CD14-positive monocyte (primary cell): ENCODE measurements at regions not wholly inside any gene's neighbourhood (a gene's known extent, or its start where the extent isn't known, plus 50 kb on each side); places are given as distances from the start of the nearest gene placed in this dataset.

Experiments
- DNase-seq, 3 donors: peaks; one replicate each; pipeline ENCODE4 v3.0.0-alpha.2; 2011 to 2022
- H2AFZ ChIP-seq: 2 replicates; pipeline ENCODE4 v1.6.0; 2012; ENCODE audit warnings: mild to moderate bottlenecking, low read depth, low read length, inconsistent platforms; ENCODE audit not compliant: insufficient read depth, poor library complexity, severe bottlenecking
- H3K27ac ChIP-seq, 2 donors: 1 replicate in 1 of 2; 2 replicates in 1 of 2; pipeline ENCODE4 v1.5.1; 2012 to 2013; ENCODE audit warnings: low read length in 2 of 2, control low read depth in 1 of 2, inconsistent platforms in 1 of 2, low read depth in 1 of 2, mild to moderate bottlenecking in 1 of 2
- H3K27me3 ChIP-seq, 2 donors: one replicate each; pipeline versions ENCODE4 v1.6.0 to v1.6.1; 2011 to 2013; ENCODE audit warnings: low read length in 2 of 2; ENCODE audit not compliant: control insufficient read depth in 2 of 2, insufficient read depth in 2 of 2
- H3K36me3 ChIP-seq, 2 donors: replicated peaks in 1 of 2; 1 replicate in 1 of 2; 2 replicates in 1 of 2; pipeline versions ENCODE4 v1.5.1 to v1.6.1; 2012 to 2013; ENCODE audit warnings: low read length in 2 of 2, control low read depth in 1 of 2, inconsistent platforms in 1 of 2, mild to moderate bottlenecking in 1 of 2; ENCODE audit not compliant: insufficient read depth in 2 of 2, control insufficient read depth in 1 of 2
- H3K4me1 ChIP-seq, 2 donors: 1 replicate in 1 of 2; 2 replicates in 1 of 2; pipeline versions ENCODE4 v1.5.1 to v1.6.1; 2012 to 2013; ENCODE audit warnings: low read length in 2 of 2, control low read depth in 1 of 2, inconsistent platforms in 1 of 2, mild to moderate bottlenecking in 1 of 2, moderate library complexity in 1 of 2; ENCODE audit not compliant: insufficient read depth in 2 of 2, control insufficient read depth in 1 of 2
- H3K4me2 ChIP-seq: replicated peaks from 2 replicates; pipeline ENCODE3; 2012; ENCODE audit warnings: low read length, moderate library complexity, mild to moderate bottlenecking; ENCODE audit not compliant: poor library complexity, severe bottlenecking; ENCODE audit errors: extremely low read depth
- H3K4me3 ChIP-seq, 3 experiments: fragments of 200-600 bp in 1 of 3; sonication (generic) in 1 of 3; replicated peaks in 1 of 3; 1 replicate in 2 of 3; 2 replicates in 1 of 3; pipeline ENCODE4 v1.5.1; 2011 to 2013; ENCODE audit warnings: low read length in 3 of 3, mild to moderate bottlenecking in 3 of 3, control low read depth in 2 of 3, low read depth in 2 of 3, inconsistent platforms in 1 of 3, moderate library complexity in 1 of 3
- H3K79me2 ChIP-seq: 2 replicates; pipeline ENCODE4 v1.6.0; 2012; ENCODE audit warnings: mild to moderate bottlenecking, control low read depth, inconsistent platforms, low read length, moderate library complexity; ENCODE audit not compliant: insufficient read depth
- H3K9ac ChIP-seq: 2 replicates; pipeline ENCODE4 v1.6.0; 2017; ENCODE audit warnings: low read length, mild to moderate bottlenecking; ENCODE audit not compliant: insufficient read depth, poor library complexity, severe bottlenecking
- H3K9me3 ChIP-seq, 2 donors: replicated peaks in 1 of 2; 1 replicate in 1 of 2; 2 replicates in 1 of 2; pipeline versions ENCODE4 v1.5.1 to v1.6.1; 2012 to 2013; ENCODE audit warnings: low read length in 2 of 2, control low read depth in 1 of 2; ENCODE audit not compliant: control insufficient read depth in 1 of 2, insufficient read depth in 1 of 2
- H4K20me1 ChIP-seq: 2 replicates; pipeline ENCODE4 v1.6.0; 2012; ENCODE audit warnings: mild to moderate bottlenecking, low read length, control low read depth, moderate library complexity; ENCODE audit not compliant: insufficient read depth
- H3K27ac Mint-ChIP-seq, 7 donors: one replicate each; pipeline ENCODE4 v1.8.0; 2020; ENCODE audit warnings: mild to moderate bottlenecking in 7 of 7, mixed read lengths in 7 of 7, moderate library complexity in 6 of 7, inconsistent platforms in 2 of 7
- H3K27me3 Mint-ChIP-seq, 3 donors: one replicate each; pipeline ENCODE4 v1.8.0; 2021 to 2022; ENCODE audit warnings: low read depth in 3 of 3, mild to moderate bottlenecking in 3 of 3, mixed read lengths in 3 of 3, moderate library complexity in 3 of 3, inconsistent platforms in 1 of 3
- H3K36me3 Mint-ChIP-seq, 2 donors: one replicate each; pipeline ENCODE4 v1.8.0; 2020; ENCODE audit warnings: mixed read lengths in 2 of 2, inconsistent platforms in 1 of 2, mild to moderate bottlenecking in 1 of 2
- H3K4me1 Mint-ChIP-seq: one replicate; pipeline ENCODE4 v1.8.0; 2020; ENCODE audit warnings: mild to moderate bottlenecking, mixed read lengths
- H3K4me3 Mint-ChIP-seq, 2 donors: one replicate each; pipeline ENCODE4 v1.8.0; 2020; ENCODE audit warnings: mild to moderate bottlenecking in 2 of 2, mixed read lengths in 2 of 2, moderate library complexity in 1 of 2
- H3K9me3 Mint-ChIP-seq, 7 donors: one replicate each; pipeline ENCODE4 v1.8.0; 2020 to 2022; ENCODE audit warnings: mixed read lengths in 7 of 7, mild to moderate bottlenecking in 6 of 7, moderate library complexity in 6 of 7, inconsistent platforms in 2 of 7
- WGBS: methylation state at CpG from one replicate; pipeline ENCODE4 v1.1.5; 2013; ENCODE audit warnings: missing lambda C conversion rate; ENCODE audit not compliant: insufficient coverage; 5-methylcytosine and 5-hydroxymethylcytosine counted together
- intact Hi-C, 2 donors: fragments of 100-400 bp; cut with micrococcal nuclease; formaldehyde crosslinking; loops; one replicate each; pipeline versions ENCODE4 v1.15.0 to v1.15.1; 2023
- TF ChIP-seq, protein P1 (sequence below): fragments of 200-600 bp; IDR thresholded peaks from one replicate; pipeline ENCODE4 v1.8.0; 2022; ENCODE audit warnings: antibody characterized with exemption, mild to moderate bottlenecking

DNA sequence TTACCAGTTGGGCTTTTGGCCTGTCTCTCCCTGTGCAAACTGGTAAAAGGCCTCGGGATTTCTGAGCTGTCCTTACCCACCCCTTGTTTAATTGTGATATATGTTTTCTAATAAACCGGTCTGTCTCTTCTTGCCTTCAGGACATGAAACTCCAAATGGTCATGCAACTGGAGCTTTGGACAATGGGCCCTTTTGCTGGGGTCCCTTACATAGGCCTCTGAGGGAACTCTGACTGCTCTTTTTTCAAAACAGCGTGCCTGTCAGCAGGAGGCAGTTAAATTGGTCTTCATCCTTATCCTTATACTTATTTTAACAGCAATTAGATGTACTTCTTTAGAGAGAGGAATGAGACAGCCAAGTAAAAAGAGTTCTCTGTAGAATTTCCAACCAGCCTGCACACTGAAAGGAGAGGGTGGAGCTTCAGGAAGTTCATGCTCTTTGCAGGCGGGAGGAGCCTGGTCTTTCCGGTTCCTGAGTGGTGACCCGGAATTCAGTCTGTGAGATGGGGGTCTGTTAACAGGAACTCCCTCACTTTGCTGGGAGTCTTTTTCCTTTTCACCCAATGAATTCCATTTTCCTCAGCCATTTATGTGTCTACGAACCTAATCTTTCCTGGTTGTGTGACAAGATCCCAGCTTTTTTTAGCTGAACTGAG is 299.6 kb upstream of the GJE1 start:
- H3K27me3 ChIP-seq, result no peaks in the 10 kb centered on the region
- no peaks in the 10 kb centered on the region for H3K36me3 ChIP-seq
- Mint-ChIP-seq H3K27ac (no peak overlapping the region), H3K36me3 (no peaks in the 10 kb centered on the region), H3K9me3 (peaks cover 0 to 16% (median 9%) of the 10 kb centered on the region in 7 donors), H3K27me3 (peaks cover 0 to 1% (median 0%) of the 10 kb centered on the region in 3 donors), H3K4me1 (no peaks in the 10 kb centered on the region), H3K4me3 (no peak overlapping the region)
- H4K20me1 ChIP-seq, result no peaks in the 10 kb centered on the region
- H3K4me3 ChIP-seq, result no peak overlapping the region
- H3K9ac ChIP-seq, result no peak overlapping the region
- intact Hi-C loops, result no loop called here
- H3K4me2 ChIP-seq, result no peak overlapping the region
- no peak overlapping the region for H2AFZ ChIP-seq
- TF ChIP-seq, protein P1, sequence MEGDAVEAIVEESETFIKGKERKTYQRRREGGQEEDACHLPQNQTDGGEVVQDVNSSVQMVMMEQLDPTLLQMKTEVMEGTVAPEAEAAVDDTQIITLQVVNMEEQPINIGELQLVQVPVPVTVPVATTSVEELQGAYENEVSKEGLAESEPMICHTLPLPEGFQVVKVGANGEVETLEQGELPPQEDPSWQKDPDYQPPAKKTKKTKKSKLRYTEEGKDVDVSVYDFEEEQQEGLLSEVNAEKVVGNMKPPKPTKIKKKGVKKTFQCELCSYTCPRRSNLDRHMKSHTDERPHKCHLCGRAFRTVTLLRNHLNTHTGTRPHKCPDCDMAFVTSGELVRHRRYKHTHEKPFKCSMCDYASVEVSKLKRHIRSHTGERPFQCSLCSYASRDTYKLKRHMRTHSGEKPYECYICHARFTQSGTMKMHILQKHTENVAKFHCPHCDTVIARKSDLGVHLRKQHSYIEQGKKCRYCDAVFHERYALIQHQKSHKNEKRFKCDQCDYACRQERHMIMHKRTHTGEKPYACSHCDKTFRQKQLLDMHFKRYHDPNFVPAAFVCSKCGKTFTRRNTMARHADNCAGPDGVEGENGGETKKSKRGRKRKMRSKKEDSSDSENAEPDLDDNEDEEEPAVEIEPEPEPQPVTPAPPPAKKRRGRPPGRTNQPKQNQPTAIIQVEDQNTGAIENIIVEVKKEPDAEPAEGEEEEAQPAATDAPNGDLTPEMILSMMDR, result no peak
- no peaks in the 10 kb centered on the region for H3K79me2 ChIP-seq
- H3K9me3 ChIP-seq, result peaks cover 7 to 17% of the 10 kb centered on the region in 2 donors
- H3K27ac ChIP-seq, result no peak overlapping the region
- WGBS, result no CpG with 5 or more reads among the region's 7 CpGs
- no peaks in the 10 kb centered on the region for H3K4me1 ChIP-seq
- no peak for DNase-seq

DNA sequence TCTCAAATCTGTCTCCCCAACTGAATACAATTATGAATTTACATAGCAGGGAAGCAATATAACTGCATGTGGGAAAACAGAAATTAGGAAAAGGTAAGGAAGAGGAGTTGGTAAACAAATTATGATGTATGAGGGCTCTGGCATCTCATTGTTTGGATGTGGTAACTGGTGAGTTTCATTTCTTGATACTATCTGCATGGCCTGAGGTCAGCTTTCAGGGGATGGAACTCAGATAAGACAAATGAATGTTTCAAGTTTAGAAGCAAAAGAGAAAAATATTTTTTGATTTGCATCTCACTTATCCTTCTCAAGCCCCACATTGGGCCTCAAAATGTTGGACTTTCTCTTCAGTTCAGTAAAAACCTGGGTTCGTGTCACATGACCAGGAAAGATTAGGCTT is 302.2 kb upstream of the GJE1 start:
- Histone ChIP-seq H3K4me1 (no peaks in the 10 kb centered on the region), H3K4me2 (no peak overlapping the region), H3K27me3 (no peaks in the 10 kb centered on the region), H3K4me3 (no peak overlapping the region), H3K9ac (no peak overlapping the region), H3K27ac (no peak overlapping the region), H4K20me1 (no peaks in the 10 kb centered on the region), H3K36me3 (no peaks in the 10 kb centered on the region), H3K9me3 (peaks cover 7 to 11% of the 10 kb centered on the region in 2 donors), H3K79me2 (no peaks in the 10 kb centered on the region), H2AFZ (no peak overlapping the region)
- H3K4me1 Mint-ChIP-seq, result no peaks in the 10 kb centered on the region
- H3K27me3 Mint-ChIP-seq, result no peaks in the 10 kb centered on the region
- no peak overlapping the region for H3K27ac Mint-ChIP-seq
- no peaks in the 10 kb centered on the region for H3K36me3 Mint-ChIP-seq
- H3K9me3 Mint-ChIP-seq, result peaks cover 0 to 12% (median 6%) of the 10 kb centered on the region in 7 donors
- DNase-seq, result no peak
- no CpG with 5 or more reads among the region's 1 CpG for WGBS
- TF ChIP-seq, protein P1, result no peak
- intact Hi-C loops, result no loop called here
- no peak overlapping the region for H3K4me3 Mint-ChIP-seq
